H9 (cell line): ENCODE measurements at regions not wholly inside any gene's neighbourhood (a gene's known extent, or its start where the extent isn't known, plus 50 kb on each side); places are given as distances from the start of the nearest gene placed in this dataset.

Source experiments
- DNase-seq: peaks from one replicate; pipeline ENCODE4 v3.0.0-alpha.2; 2017
- H2AFZ ChIP-seq: one replicate; pipeline ENCODE4 v1.6.1; 2013; ENCODE audit warnings: mild to moderate bottlenecking, low read length, control low read depth, moderate library complexity
- H2AK5ac ChIP-seq: 2 replicates; pipeline ENCODE4 v1.6.1; 2013; ENCODE audit warnings: low read length, control low read depth, mixed read lengths; ENCODE audit not compliant: insufficient read length
- H2BK120ac ChIP-seq: one replicate; pipeline ENCODE4 v1.6.1; 2013; ENCODE audit warnings: low read depth, mild to moderate bottlenecking, low read length, control low read depth, inconsistent platforms; ENCODE audit not compliant: poor library complexity, severe bottlenecking
- H2BK12ac ChIP-seq: 2 replicates; pipeline ENCODE4 v1.6.1; 2013; ENCODE audit warnings: low read length, control low read depth, mixed read lengths, low read depth; ENCODE audit not compliant: insufficient read length
- H2BK15ac ChIP-seq: 2 replicates; pipeline ENCODE4 v1.6.1; 2013; ENCODE audit warnings: low read depth, low read length, control low read depth
- H2BK20ac ChIP-seq: one replicate; pipeline ENCODE4 v1.6.1; 2013; ENCODE audit warnings: low read depth, mild to moderate bottlenecking, low read length, control low read depth, inconsistent platforms; ENCODE audit not compliant: poor library complexity, severe bottlenecking
- H2BK5ac ChIP-seq: 2 replicates; pipeline ENCODE4 v1.6.1; 2013; ENCODE audit warnings: low read length, control low read depth, mixed read lengths; ENCODE audit not compliant: insufficient read length
- H3K14ac ChIP-seq: 2 replicates; pipeline ENCODE4 v1.6.1; 2013; ENCODE audit warnings: low read length, control low read depth; ENCODE audit not compliant: insufficient read depth
- H3K18ac ChIP-seq: 2 replicates; pipeline ENCODE4 v1.6.1; 2013; ENCODE audit warnings: low read depth, mild to moderate bottlenecking, mixed read lengths, low read length, control low read depth; ENCODE audit not compliant: insufficient read length
- H3K23ac ChIP-seq: 2 replicates; pipeline ENCODE4 v1.6.1; 2013; ENCODE audit warnings: low read length, control low read depth, mixed read lengths, low read depth; ENCODE audit not compliant: insufficient read length
- H3K23me2 ChIP-seq: 2 replicates; pipeline ENCODE4 v1.6.1; 2013; ENCODE audit warnings: low read depth, mild to moderate bottlenecking, mixed read lengths, low read length, control low read depth; ENCODE audit not compliant: insufficient read length, poor library complexity, severe bottlenecking
- H3K27ac ChIP-seq: 2 replicates; pipeline ENCODE4 v1.5.1; 2013; ENCODE audit warnings: low read length, control low read depth, mixed read lengths, low read depth; ENCODE audit not compliant: insufficient read length
- H3K27me3 ChIP-seq: 2 replicates; pipeline ENCODE4 v1.6.1; 2013; ENCODE audit warnings: low read length, control low read depth, inconsistent platforms; ENCODE audit not compliant: insufficient read depth
- H3K4ac ChIP-seq: 2 replicates; pipeline ENCODE4 v1.6.1; 2013; ENCODE audit warnings: low read depth, mild to moderate bottlenecking, control low read depth, inconsistent platforms, low read length, moderate library complexity
- H3K4me1 ChIP-seq: 2 replicates; pipeline ENCODE4 v1.6.1; 2013; ENCODE audit warnings: low read length, control low read depth, inconsistent platforms; ENCODE audit not compliant: insufficient read depth
- H3K4me2 ChIP-seq: 2 replicates; pipeline ENCODE4 v1.6.1; 2013; ENCODE audit warnings: low read length, control low read depth, mixed read lengths; ENCODE audit not compliant: insufficient read length, insufficient read depth
- H3K56ac ChIP-seq: 2 replicates; pipeline ENCODE4 v1.6.1; 2013; ENCODE audit warnings: low read depth, mild to moderate bottlenecking, mixed read lengths, low read length, control low read depth; ENCODE audit not compliant: insufficient read length
- H3K79me1 ChIP-seq: 2 replicates; pipeline ENCODE4 v1.6.1; 2013; ENCODE audit warnings: low read depth, mild to moderate bottlenecking, moderate library complexity, low read length, control low read depth, inconsistent platforms; ENCODE audit not compliant: insufficient read depth, poor library complexity, severe bottlenecking
- H3K79me2 ChIP-seq: 2 replicates; pipeline ENCODE4 v1.6.1; 2013; ENCODE audit warnings: low read length, control low read depth, inconsistent platforms; ENCODE audit not compliant: insufficient read depth
- H3K9ac ChIP-seq: 2 replicates; pipeline ENCODE4 v1.6.1; 2013; ENCODE audit warnings: low read length, control low read depth, mixed read lengths; ENCODE audit not compliant: insufficient read length; ENCODE audit errors: extremely low read depth
- H3K9me3 ChIP-seq: one replicate; pipeline ENCODE4 v1.6.1; 2013; ENCODE audit warnings: low read depth, low read length, inconsistent platforms; ENCODE audit not compliant: control insufficient read depth
- H3T11ph ChIP-seq: one replicate; pipeline ENCODE4 v1.6.1; 2013; ENCODE audit warnings: mild to moderate bottlenecking, low read length, control low read depth, inconsistent platforms
- H4K20me1 ChIP-seq: one replicate; pipeline ENCODE4 v1.6.1; 2013; ENCODE audit not compliant: control insufficient read depth, insufficient read length, insufficient read depth
- H4K5ac ChIP-seq: 2 replicates; pipeline ENCODE4 v1.6.1; 2013; ENCODE audit warnings: low read depth, mild to moderate bottlenecking, mixed read lengths, low read length, control low read depth; ENCODE audit not compliant: insufficient read length
- H4K8ac ChIP-seq: replicated peaks from 2 replicates; pipeline ENCODE4 v1.6.1; 2013; ENCODE audit warnings: low read length, control low read depth, mixed read lengths, low read depth; ENCODE audit not compliant: insufficient read length
- H4K91ac ChIP-seq: 2 replicates; pipeline ENCODE4 v1.6.1; 2013; ENCODE audit warnings: low read depth, mild to moderate bottlenecking, moderate library complexity, mixed read lengths, low read length, control low read depth; ENCODE audit not compliant: insufficient read length
- H3K27ac Mint-ChIP-seq, 3 experiments: 2 replicates in 2 of 3; 3 replicates in 1 of 3; pipeline ENCODE4 v1.8.0; 2020 to 2021; ENCODE audit warnings: mixed read lengths in 3 of 3, mild to moderate bottlenecking in 1 of 3, moderate library complexity in 1 of 3
- H3K27me3 Mint-ChIP-seq: 2 replicates; pipeline ENCODE4 v1.8.0; 2021; ENCODE audit warnings: low read depth, mild to moderate bottlenecking, moderate library complexity, mixed read lengths
- H3K36me3 Mint-ChIP-seq, 3 experiments: 2 replicates in 2 of 3; 3 replicates in 1 of 3; pipeline ENCODE4 v1.8.0; 2020 to 2021; ENCODE audit warnings: low read depth in 3 of 3, mixed read lengths in 3 of 3; ENCODE audit not compliant: insufficient read depth in 1 of 3
- H3K4me1 Mint-ChIP-seq, 2 experiments: 2 replicates each; pipeline ENCODE4 v1.8.0; 2020; ENCODE audit warnings: mixed read lengths in 2 of 2
- H3K4me3 Mint-ChIP-seq, 2 experiments: 2 replicates in 1 of 2; 3 replicates in 1 of 2; pipeline ENCODE4 v1.8.0; 2020 to 2021; ENCODE audit warnings: mild to moderate bottlenecking in 2 of 2, mixed read lengths in 2 of 2, moderate library complexity in 1 of 2
- H3K9me3 Mint-ChIP-seq, 2 experiments: 2 replicates in 1 of 2; 3 replicates in 1 of 2; pipeline ENCODE4 v1.8.0; 2020; ENCODE audit warnings: mild to moderate bottlenecking in 2 of 2, mixed read lengths in 2 of 2, moderate library complexity in 1 of 2
- WGBS: extraction: QIAGEN DNeasy Blood & Tissue Kit; methylation state at CpG from one replicate; pipeline ENCODE4 v1.1.7; 2013; ENCODE audit warnings: missing lambda C conversion rate, low lambda C conversion rate, mixed read lengths; ENCODE audit not compliant: insufficient read length; ENCODE audit errors: extremely low coverage; 5-methylcytosine and 5-hydroxymethylcytosine counted together
- TF ChIP-seq, protein P1 (sequence below): fragments of 200-600 bp; sonication (generic); conservative IDR thresholded peaks from 3 replicates; pipeline ENCODE4 v1.8.0; 2021; ENCODE audit warnings: antibody characterized with exemption, mild to moderate bottlenecking

DNA sequence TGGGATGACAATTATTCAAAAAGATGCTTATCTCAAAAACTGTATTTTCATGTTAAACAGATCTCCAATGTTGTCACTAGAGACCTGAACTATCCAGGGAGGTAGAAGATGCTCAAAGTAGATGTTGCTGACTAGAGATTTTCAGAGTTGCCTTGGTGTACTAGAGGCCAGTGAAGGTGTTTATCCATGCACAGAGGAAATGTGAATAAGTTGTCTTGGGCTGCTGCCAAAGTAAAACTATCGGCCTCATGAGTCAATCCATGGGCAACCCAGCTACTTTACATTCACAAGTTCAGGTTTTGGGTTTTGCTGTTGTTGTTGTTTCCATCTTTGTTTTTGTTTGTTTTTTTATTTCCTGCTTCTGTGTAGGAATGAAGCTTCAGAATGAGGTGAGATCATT lies 141.1 kb upstream of the RANBP3L start:
- H2BK12ac ChIP-seq, result no peak overlapping the region
- H2BK15ac ChIP-seq, result no peak overlapping the region
- WGBS, result no CpG with 5 or more reads among the region's 1 CpG
- no peaks in the 10 kb centered on the region for H3K36me3 Mint-ChIP-seq
- no peak overlapping the region for H2AFZ ChIP-seq
- no peaks in the 10 kb centered on the region for H3K9me3 Mint-ChIP-seq
- no peak overlapping the region for H3K14ac ChIP-seq
- H4K91ac ChIP-seq, result no peak overlapping the region
- no peaks in the 10 kb centered on the region for H3K23me2 ChIP-seq
- no peak overlapping the region for H2BK5ac ChIP-seq
- H3K4me3 Mint-ChIP-seq, result no peak overlapping the region
- no peak overlapping the region for H3K4me2 ChIP-seq
- TF ChIP-seq, protein P1, sequence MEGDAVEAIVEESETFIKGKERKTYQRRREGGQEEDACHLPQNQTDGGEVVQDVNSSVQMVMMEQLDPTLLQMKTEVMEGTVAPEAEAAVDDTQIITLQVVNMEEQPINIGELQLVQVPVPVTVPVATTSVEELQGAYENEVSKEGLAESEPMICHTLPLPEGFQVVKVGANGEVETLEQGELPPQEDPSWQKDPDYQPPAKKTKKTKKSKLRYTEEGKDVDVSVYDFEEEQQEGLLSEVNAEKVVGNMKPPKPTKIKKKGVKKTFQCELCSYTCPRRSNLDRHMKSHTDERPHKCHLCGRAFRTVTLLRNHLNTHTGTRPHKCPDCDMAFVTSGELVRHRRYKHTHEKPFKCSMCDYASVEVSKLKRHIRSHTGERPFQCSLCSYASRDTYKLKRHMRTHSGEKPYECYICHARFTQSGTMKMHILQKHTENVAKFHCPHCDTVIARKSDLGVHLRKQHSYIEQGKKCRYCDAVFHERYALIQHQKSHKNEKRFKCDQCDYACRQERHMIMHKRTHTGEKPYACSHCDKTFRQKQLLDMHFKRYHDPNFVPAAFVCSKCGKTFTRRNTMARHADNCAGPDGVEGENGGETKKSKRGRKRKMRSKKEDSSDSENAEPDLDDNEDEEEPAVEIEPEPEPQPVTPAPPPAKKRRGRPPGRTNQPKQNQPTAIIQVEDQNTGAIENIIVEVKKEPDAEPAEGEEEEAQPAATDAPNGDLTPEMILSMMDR, result no peak
- no peak overlapping the region for H4K5ac ChIP-seq
- H3K4ac ChIP-seq, result no peak overlapping the region
- no peak for DNase-seq
- no peaks in the 10 kb centered on the region for H3K79me1 ChIP-seq
- peaks cover 9 to 23% of the 10 kb centered on the region in 2 experiments for H3K4me1 Mint-ChIP-seq
- peak overlapping the region; percentile 77 for H3T11ph ChIP-seq
- no peak overlapping the region for H4K8ac ChIP-seq
- no peak overlapping the region for H2BK20ac ChIP-seq
- no peaks in the 10 kb centered on the region for H3K4me1 ChIP-seq
- H4K20me1 ChIP-seq, result no peaks in the 10 kb centered on the region
- no peak overlapping the region for H3K23ac ChIP-seq
- H3K27ac Mint-ChIP-seq, result peak overlapping the region in 1 of 3 experiments; percentile 74; a peak in 3 of 7 replicates
- no peaks in the 10 kb centered on the region for H3K27me3 Mint-ChIP-seq
- no peak overlapping the region for H3K27ac ChIP-seq
- H2BK120ac ChIP-seq, result no peak overlapping the region
- H3K9ac ChIP-seq, result no peak overlapping the region
- H3K18ac ChIP-seq, result no peak overlapping the region
- H3K79me2 ChIP-seq, result no peaks in the 10 kb centered on the region
- no peak overlapping the region for H3K56ac ChIP-seq
- H3K9me3 ChIP-seq, result no peaks in the 10 kb centered on the region
- no peak overlapping the region for H2AK5ac ChIP-seq
- H3K27me3 ChIP-seq, result no peaks in the 10 kb centered on the region
